K562 (cell line): ENCODE measurements at regions not wholly inside any gene's neighbourhood (a gene's known extent, or its start where the extent isn't known, plus 50 kb on each side); places are given as distances from the start of the nearest gene placed in this dataset.

Source experiments
- ATAC-seq: fragments of 200-7000 bp; cut with Tn5 transposase; 3 replicates; pipeline ENCODE4 v1.9.1; 2020; ENCODE audit warnings: moderate library complexity
- BruUV-seq: library from RNA; stranded (reverse); fragments of 400-500 nt; replicated peaks from 2 replicates; lab custom pipeline; 2021; lab: Mats Ljungman, UMichigan
- CTCF ChIA-PET: fragments of 300-600 bp; formaldehyde crosslinking; extraction: SDS; loops from one replicate; lab custom pipeline; 2021; ENCODE audit warnings: low intra/inter-chr PET ratio; lab: Yijun Ruan, JAX
- POLR2A ChIA-PET: fragments of 300-600, 350-650 bp; sonication (Branson Sonifier 250); formaldehyde crosslinking; extraction: SDS; loops from one replicate; lab custom pipeline; 2021; ENCODE audit warnings: antibody characterized with exemption, inconsistent platforms; lab: Yijun Ruan, JAX
- DNase-seq, 4 experiments: peaks; one replicate each; pipeline versions ENCODE4 v3.0.0 to v3.0.0-alpha.2; 2011 to 2018; ENCODE audit warnings: low spot score in 3 of 4, mixed read lengths in 3 of 4; ENCODE audit errors: extremely low read depth in 1 of 4
- FAIRE-seq: peaks from 2 replicates; lab custom pipeline; 2011; peaks lifted over from hg19 to GRCh38; lab: Jason Lieb, UNC
- H2AFZ ChIP-seq: 2 replicates; pipeline ENCODE4 v1.6.0; 2011; ENCODE audit warnings: low read depth, low read length, control low read depth, inconsistent platforms
- H3K27ac ChIP-seq: fragments of 200-600 bp; 3 replicates; pipeline ENCODE4 v1.8.0; 2011; ENCODE audit warnings: low read depth, mild to moderate bottlenecking, control low read depth, inconsistent platforms, low read length, moderate library complexity, mixed read lengths; ENCODE audit errors: extremely low read depth
- H3K27me3 ChIP-seq, 2 experiments: fragments of 300-600 bp in 1 of 2; 2 replicates in 1 of 2; 3 replicates in 1 of 2; pipeline versions ENCODE4 v1.6.0 to v1.8.0; 2011; ENCODE audit warnings: inconsistent platforms in 2 of 2, low read length in 2 of 2, mild to moderate bottlenecking in 1 of 2, mixed read lengths in 1 of 2, moderate library complexity in 1 of 2; ENCODE audit not compliant: control insufficient read depth in 2 of 2, insufficient read depth in 2 of 2
- H3K36me3 ChIP-seq: fragments of 300-600 bp; 3 replicates; pipeline ENCODE4 v1.8.0; 2011; ENCODE audit warnings: mild to moderate bottlenecking, low read length, inconsistent platforms; ENCODE audit not compliant: control insufficient read depth, insufficient read depth
- H3K4me1 ChIP-seq, 2 experiments: fragments of 200-600 bp in 1 of 2; replicated peaks in 1 of 2; 2 replicates in 1 of 2; 3 replicates in 1 of 2; pipeline versions ENCODE4 v1.5.1 to v1.8.0; 2011; ENCODE audit warnings: inconsistent platforms in 2 of 2, low read length in 2 of 2, mild to moderate bottlenecking in 1 of 2, mixed read lengths in 1 of 2, moderate library complexity in 1 of 2; ENCODE audit not compliant: control insufficient read depth in 2 of 2, insufficient read depth in 2 of 2
- H3K4me2 ChIP-seq: 2 replicates; pipeline ENCODE4 v1.6.1; 2011; ENCODE audit warnings: low read length, control low read depth, inconsistent platforms, mixed read lengths; ENCODE audit not compliant: insufficient read depth
- H3K4me3 ChIP-seq: fragments of 200-600 bp; sonication (generic), shearing (Covaris generic); 2 replicates; pipeline ENCODE4 v1.5.1; 2016; ENCODE audit warnings: control low read depth, inconsistent platforms
- H3K79me2 ChIP-seq: fragments of 200-600 bp; 3 replicates; pipeline ENCODE4 v1.8.0; 2011; ENCODE audit warnings: low read length, inconsistent platforms; ENCODE audit not compliant: control insufficient read depth, insufficient read depth
- H3K9ac ChIP-seq, 2 experiments: 2 replicates each; pipeline versions ENCODE4 v1.6.0 to v1.6.1; 2011; ENCODE audit warnings: low read depth in 2 of 2, low read length in 2 of 2, control low read depth in 1 of 2, inconsistent platforms in 1 of 2, mild to moderate bottlenecking in 1 of 2, mixed read lengths in 1 of 2; ENCODE audit not compliant: insufficient read depth in 1 of 2
- H3K9me1 ChIP-seq: one replicate; pipeline ENCODE4 v1.6.0; 2011; ENCODE audit warnings: inconsistent platforms, mild to moderate bottlenecking, low read length, moderate library complexity; ENCODE audit not compliant: control insufficient read depth, insufficient read depth
- H3K9me3 ChIP-seq: replicated peaks from 2 replicates; pipeline ENCODE4 v1.5.1; 2011; ENCODE audit warnings: low read depth, low read length, inconsistent platforms; ENCODE audit not compliant: control insufficient read depth, insufficient read depth
- H4K20me1 ChIP-seq: replicated peaks from 2 replicates; pipeline ENCODE4 v1.6.1; 2011; ENCODE audit warnings: low read length, inconsistent platforms, mixed read lengths; ENCODE audit not compliant: control insufficient read depth, insufficient read depth
- ATF3 ChIP-seq, 2 experiments: fragments of 450-650 bp in 1 of 2; sonication (generic) in 1 of 2; formaldehyde crosslinking in 1 of 2; IDR thresholded peaks in 1 of 2; conservative IDR thresholded peaks in 1 of 2; 2 replicates each; pipeline versions ENCODE4 v1.6.1 to v1.8.1; 2016 to 2023; ENCODE audit warnings: mild to moderate bottlenecking in 2 of 2, moderate library complexity in 2 of 2, inconsistent platforms in 1 of 2, missing genetic modification reagents in 1 of 2
- ATF4 ChIP-seq: fragments of 450-650 bp; formaldehyde crosslinking; IDR thresholded peaks from 2 replicates; pipeline ENCODE4 v1.4.0; 2022; ENCODE audit warnings: mild to moderate bottlenecking, moderate library complexity
- BCL6 ChIP-seq: fragments of 250-450 bp; sonication (Bioruptor Pico); IDR thresholded peaks from 2 replicates; pipeline ENCODE4 v1.4.0; 2020
- CCAR2 ChIP-seq: fragments of 200-400 bp; formaldehyde crosslinking; IDR thresholded peaks from 2 replicates; pipeline ENCODE4 v1.6.1; 2017; ENCODE audit warnings: mild to moderate bottlenecking, low read depth, low read length
- DEAF1 ChIP-seq: fragments of 450-650 bp; formaldehyde crosslinking; IDR thresholded peaks from 2 replicates; pipeline ENCODE4 v1.4.0; 2020; ENCODE audit warnings: mild to moderate bottlenecking, moderate library complexity
- FOXO4 ChIP-seq: fragments of 450-650 bp; formaldehyde crosslinking; IDR thresholded peaks from 2 replicates; pipeline ENCODE4 v1.4.0; 2020; ENCODE audit warnings: mild to moderate bottlenecking, moderate library complexity
- JUNB ChIP-seq: fragments of 450-650 bp; formaldehyde crosslinking; conservative IDR thresholded peaks from 2 replicates; pipeline ENCODE4 v1.4.0; 2020; ENCODE audit warnings: mild to moderate bottlenecking
- L3MBTL2 ChIP-seq: fragments of 450-650 bp; IDR thresholded peaks from 2 replicates; pipeline ENCODE4 v1.6.1; 2016; ENCODE audit warnings: mild to moderate bottlenecking, moderate library complexity
- MBD1 ChIP-seq: fragments of 250-450 bp; sonication (Bioruptor Pico); IDR thresholded peaks from 2 replicates; pipeline ENCODE4 v1.8.0; 2022; ENCODE audit warnings: inconsistent platforms
- MCM3 ChIP-seq: fragments of 450-650 bp; IDR thresholded peaks from 2 replicates; pipeline ENCODE4 v1.6.1; 2016
- SMAD2 ChIP-seq: fragments of 150-350 bp; IDR thresholded peaks from 2 replicates; pipeline ENCODE4 v1.6.1; 2014; ENCODE audit warnings: low read depth, mild to moderate bottlenecking, low read length
- SNIP1 ChIP-seq: fragments of 450-650 bp; IDR thresholded peaks from 2 replicates; pipeline ENCODE4 v1.7.1; 2017; ENCODE audit warnings: low read depth, mild to moderate bottlenecking
- ZNF695 ChIP-seq: fragments of 450-650 bp; formaldehyde crosslinking; IDR thresholded peaks from 2 replicates; pipeline ENCODE4 v1.4.0; 2020; ENCODE audit warnings: mild to moderate bottlenecking, moderate library complexity
- ZNF740 ChIP-seq, 3 experiments: fragments of 200-800 bp in 1 of 3; sonication (Bioruptor generic) in 1 of 3; sonication (generic) in 1 of 3; formaldehyde crosslinking in 1 of 3; IDR thresholded peaks; 2 replicates each; pipeline versions ENCODE4 v1.6.1 to v1.8.0; 2016 to 2022; ENCODE audit warnings: mild to moderate bottlenecking in 2 of 3, missing compliant biosample characterization in 2 of 3, missing genetic modification characterization in 2 of 3, missing genetic modification reagents in 1 of 3
- WGBS: fragments of 100-300 bp; shearing (Covaris generic); methylation state at CpG from one replicate; pipeline ENCODE4 v1.1.6; 2016; ENCODE audit warnings: low coverage, mixed read lengths; ENCODE audit not compliant: insufficient coverage; ENCODE audit errors: missing lambda C conversion rate; 5-methylcytosine and 5-hydroxymethylcytosine counted together
- in situ Hi-C: fragments of 300-500 bp; cut with MboI; formaldehyde crosslinking; loops from 4 replicates; pipeline ENCODE4 v1.15.0; 2018; ENCODE audit warnings: inconsistent platforms, mixed read lengths
- intact Hi-C: fragments of 100-400 bp; cut with micrococcal nuclease; formaldehyde crosslinking; loops from 2 replicates; pipeline ENCODE4 v1.14.2; 2022

- BruUV-seq: no TSS peak
- WGBS: 0% methylated on average over 1 of the region's 1 CpG
- no peaks in the 10 kb centered on the region for H3K27me3 ChIP-seq
- intact Hi-C loops (no loop called here), in situ Hi-C loops (no loop called here)
- no peak overlapping the region for H3K4me3 ChIP-seq
- H3K9me3 ChIP-seq: no peaks in the 10 kb centered on the region
- no peak overlapping the region for H3K4me2 ChIP-seq
- POLR2A ChIA-PET: no interaction called here
- H3K4me1 ChIP-seq: no peaks in the 10 kb centered on the region
- no peak for ATAC-seq
- no peak for DNase-seq
- no peaks in the 10 kb centered on the region for H3K9me1 ChIP-seq
- no peak for FAIRE-seq
- no peak overlapping the region for H3K9ac ChIP-seq
- H3K27ac ChIP-seq: no peak overlapping the region
- H4K20me1 ChIP-seq: no peaks in the 10 kb centered on the region
- no peaks in the 10 kb centered on the region for H3K79me2 ChIP-seq
- H2AFZ ChIP-seq: no peak overlapping the region
- H3K36me3 ChIP-seq: no peaks in the 10 kb centered on the region
- CTCF ChIA-PET: no interaction called here
- TF ChIP-seq L3MBTL2: no peak
- TF ChIP-seq SMAD2: no peak
- no peak for TF ChIP-seq ZNF695 (CRISPR knock-in tag)
- TF ChIP-seq JUNB (CRISPR knock-in tag): no peak
- TF ChIP-seq CCAR2: no peak
- no peak for TF ChIP-seq DEAF1 (CRISPR knock-in tag)
- no peak for TF ChIP-seq ZNF740 (CRISPR knock-in tag; IDR thresholded peaks at IDR 0.05)
- no peak for TF ChIP-seq ZNF740 (tag; IDR thresholded peaks at IDR 0.05)
- no peak for TF ChIP-seq BCL6 (CRISPR knock-in tag)
- no peak for TF ChIP-seq ATF4 (CRISPR knock-in tag)
- TF ChIP-seq FOXO4 (CRISPR knock-in tag): no peak
- no peak for TF ChIP-seq MCM3
- no peak for TF ChIP-seq ATF3 (IDR thresholded peaks at IDR 0.05)
- no peak for TF ChIP-seq ATF3 (CRISPR knock-in tag; conservative IDR thresholded peaks at IDR 0.05)
- TF ChIP-seq SNIP1: no peak
- TF ChIP-seq MBD1 (CRISPR knock-in tag): no peak
These were observed 749.9 kb downstream of the KCNJ2 start for GRCh38 chr17:70919241-70919640.
